GM23338 (cell line): ENCODE measurements at regions not wholly inside any gene's neighbourhood (a gene's known extent, or its start where the extent isn't known, plus 50 kb on each side); places are given as distances from the start of the nearest gene placed in this dataset.

Source experiments
- ATAC-seq: fragments of 200-7000 bp; cut with Tn5 transposase; 3 replicates; pipeline ENCODE4 v1.9.1; 2020
- DNase-seq: peaks from one replicate; pipeline ENCODE4 v3.0.0-alpha.2; 2015; ENCODE audit warnings: low spot score
- H2AFZ ChIP-seq: fragments of 200-600 bp; sonication (generic); 2 replicates; pipeline ENCODE4 v1.8.0; 2016; ENCODE audit warnings: antibody characterized with exemption, mild to moderate bottlenecking, moderate library complexity
- H3F3A ChIP-seq: fragments of 200-600 bp; sonication (generic); replicated peaks from 2 replicates; pipeline ENCODE4 v1.8.0; 2017; ENCODE audit warnings: antibody characterized with exemption, mixed run types, low read depth
- H3K27ac ChIP-seq: fragments of 200-600 bp; sonication (generic); 2 replicates; pipeline ENCODE4 v1.6.1; 2016; ENCODE audit warnings: low read depth
- H3K27me3 ChIP-seq: fragments of 200-600 bp; sonication (generic); 2 replicates; pipeline ENCODE4 v1.8.0; 2016; ENCODE audit warnings: mild to moderate bottlenecking, mixed run types, moderate library complexity; ENCODE audit not compliant: insufficient read depth
- H3K36me3 ChIP-seq: fragments of 200-600 bp; sonication (generic); 2 replicates; pipeline ENCODE4 v1.8.0; 2016; ENCODE audit warnings: mild to moderate bottlenecking; ENCODE audit not compliant: insufficient read depth
- H3K4me1 ChIP-seq: fragments of 200-600 bp; sonication (generic); 2 replicates; pipeline ENCODE4 v1.8.0; 2016; ENCODE audit warnings: mild to moderate bottlenecking, moderate library complexity; ENCODE audit not compliant: insufficient read depth
- H3K4me2 ChIP-seq: fragments of 200-600 bp; sonication (generic); 2 replicates; pipeline ENCODE4 v1.7.1; 2017; ENCODE audit warnings: mixed run types
- H3K4me3 ChIP-seq: fragments of 200-600 bp; sonication (generic); 2 replicates; pipeline ENCODE4 v1.6.1; 2016; ENCODE audit warnings: mixed run types
- H3K79me2 ChIP-seq: fragments of 200-600 bp; sonication (generic); replicated peaks from 2 replicates; pipeline ENCODE4 v1.8.0; 2017; ENCODE audit warnings: mild to moderate bottlenecking; ENCODE audit not compliant: insufficient read depth
- H3K9me2 ChIP-seq: fragments of 200-600 bp; sonication (generic); 2 replicates; pipeline ENCODE4 v1.8.0; 2017; ENCODE audit not compliant: insufficient read depth
- H4K20me1 ChIP-seq: fragments of 200-600 bp; sonication (generic); replicated peaks from 2 replicates; pipeline ENCODE4 v1.8.0; 2017; ENCODE audit warnings: mild to moderate bottlenecking; ENCODE audit not compliant: insufficient read depth
- H3K27ac Mint-ChIP-seq: 2 replicates; pipeline ENCODE4 v1.8.0; 2020; ENCODE audit warnings: inconsistent platforms, mild to moderate bottlenecking, moderate library complexity, mixed read lengths
- H3K27me3 Mint-ChIP-seq: 3 replicates; pipeline ENCODE4 v1.8.0; 2022; ENCODE audit warnings: low read depth, mild to moderate bottlenecking, moderate library complexity, mixed read lengths, inconsistent platforms; ENCODE audit not compliant: insufficient read depth, poor library complexity
- H3K36me3 Mint-ChIP-seq: 3 replicates; pipeline ENCODE4 v1.8.0; 2021; ENCODE audit warnings: low read depth, mild to moderate bottlenecking, inconsistent platforms, moderate library complexity, mixed read lengths
- H3K4me1 Mint-ChIP-seq: 3 replicates; pipeline ENCODE4 v1.8.0; 2020; ENCODE audit warnings: mild to moderate bottlenecking, inconsistent platforms, mixed read lengths
- H3K4me3 Mint-ChIP-seq: 3 replicates; pipeline ENCODE4 v1.8.0; 2021; ENCODE audit warnings: moderate library complexity, mild to moderate bottlenecking, inconsistent platforms, mixed read lengths
- H3K9me3 Mint-ChIP-seq: 3 replicates; pipeline ENCODE4 v1.8.0; 2020; ENCODE audit warnings: moderate library complexity, mild to moderate bottlenecking, inconsistent platforms, mixed read lengths
- CREB1 ChIP-seq: fragments of 250-450 bp; sonication (Bioruptor Pico); IDR thresholded peaks from 2 replicates; pipeline ENCODE4 v1.5.0; 2020; ENCODE audit warnings: low read depth, mild to moderate bottlenecking, moderate library complexity
- CTCF ChIP-seq, 2 experiments: fragments of 200-600 bp in 1 of 2; sonication (generic) in 1 of 2; conservative IDR thresholded peaks; 2 replicates each; pipeline versions ENCODE4 v1.5.1 to v1.6.1; 2016 to 2017; ENCODE audit warnings: antibody characterized with exemption in 2 of 2, low read depth in 2 of 2, mild to moderate bottlenecking in 2 of 2, moderate library complexity in 1 of 2
- EZH2 ChIP-seq: fragments of 200-600 bp; sonication (generic); IDR thresholded peaks from one replicate; pipeline ENCODE4 v1.8.0; 2017; ENCODE audit warnings: antibody characterized with exemption, mild to moderate bottlenecking, low read depth; ENCODE audit not compliant: unreplicated experiment
- EZH2phosphoT487 ChIP-seq: fragments of 200-600 bp; sonication (generic); IDR thresholded peaks from one replicate; pipeline ENCODE4 v1.8.1; 2018; ENCODE audit warnings: antibody characterized with exemption; ENCODE audit not compliant: unreplicated experiment
- JUNB ChIP-seq: IDR thresholded peaks from one replicate; pipeline ENCODE4 v1.6.1; 2016; ENCODE audit warnings: antibody characterized with exemption; ENCODE audit not compliant: unreplicated experiment
- REST ChIP-seq: IDR thresholded peaks from one replicate; pipeline ENCODE4 v1.6.1; 2018; ENCODE audit warnings: antibody characterized with exemption; ENCODE audit not compliant: unreplicated experiment
- STAT1 ChIP-seq: IDR thresholded peaks from one replicate; pipeline ENCODE4 v1.6.1; 2016; ENCODE audit warnings: antibody characterized with exemption; ENCODE audit not compliant: unreplicated experiment
- ZNF114 ChIP-seq: fragments of 250-450 bp; sonication (Bioruptor Pico); IDR thresholded peaks from 2 replicates; pipeline ENCODE4 v1.5.0; 2020; ENCODE audit warnings: mild to moderate bottlenecking, moderate library complexity
- ZNF331 ChIP-seq: fragments of 250-450 bp; sonication (Bioruptor Pico); IDR thresholded peaks from 2 replicates; pipeline ENCODE4 v1.5.0; 2020; ENCODE audit warnings: low read depth, mild to moderate bottlenecking, moderate library complexity
- ZNF462 ChIP-seq: fragments of 250-450 bp; sonication (Bioruptor Pico); IDR thresholded peaks from 2 replicates; pipeline ENCODE4 v1.5.0; 2020; ENCODE audit warnings: mild to moderate bottlenecking, moderate library complexity

GRCh38 chr17:54559883-54560282, 340.8 kb upstream of the TOM1L1 start:
- TF ChIP-seq JUNB (no peak), CREB1 (CRISPR knock-in tag) (no peak), ZNF331 (CRISPR knock-in tag) (no peak), ZNF462 (CRISPR knock-in tag) (no peak), CTCF (conservative IDR thresholded peaks at IDR 0.05; ENCODE audit: low read depth in 2 of 2) (no peak), EZH2phosphoT487 (no peak), STAT1 (no peak), EZH2 (no peak), REST (no peak), ZNF114 (no peak)
- Histone ChIP-seq H3K27me3 (no peaks in the 10 kb centered on the region), H3K4me1 (no peaks in the 10 kb centered on the region), H2AFZ (no peak overlapping the region), H3K9me2 (no peaks in the 10 kb centered on the region; the same call in 1 of the 2 replicates), H3K4me2 (no peak overlapping the region), H3K36me3 (no peaks in the 10 kb centered on the region), H3F3A (no peaks in the 10 kb centered on the region), H3K27ac (no peak overlapping the region), H4K20me1 (no peaks in the 10 kb centered on the region), H3K79me2 (no peaks in the 10 kb centered on the region), H3K4me3 (no peak overlapping the region)
- DNase-seq: no peak
- Mint-ChIP-seq H3K4me1 (no peaks in the 10 kb centered on the region), H3K27me3 (no peaks in the 10 kb centered on the region), H3K9me3 (peaks cover 6% of the 10 kb centered on the region; the same call in 2 of the 3 replicates), H3K36me3 (no peaks in the 10 kb centered on the region), H3K27ac (no peak overlapping the region), H3K4me3 (no peak overlapping the region)
- ATAC-seq: no peak
